HG02852 (cell line): ENCODE measurements at regions not wholly inside any gene's neighbourhood (a gene's known extent, or its start where the extent isn't known, plus 50 kb on each side); places are given as distances from the start of the nearest gene placed in this dataset.

Source experiments
- ATAC-seq: cut with Tn5 transposase; IDR thresholded peaks from one replicate; pipeline ENCODE4 v1.9.1; 2021; ENCODE audit warnings: mild to moderate bottlenecking, moderate library complexity; ENCODE audit not compliant: unreplicated experiment

DNA sequence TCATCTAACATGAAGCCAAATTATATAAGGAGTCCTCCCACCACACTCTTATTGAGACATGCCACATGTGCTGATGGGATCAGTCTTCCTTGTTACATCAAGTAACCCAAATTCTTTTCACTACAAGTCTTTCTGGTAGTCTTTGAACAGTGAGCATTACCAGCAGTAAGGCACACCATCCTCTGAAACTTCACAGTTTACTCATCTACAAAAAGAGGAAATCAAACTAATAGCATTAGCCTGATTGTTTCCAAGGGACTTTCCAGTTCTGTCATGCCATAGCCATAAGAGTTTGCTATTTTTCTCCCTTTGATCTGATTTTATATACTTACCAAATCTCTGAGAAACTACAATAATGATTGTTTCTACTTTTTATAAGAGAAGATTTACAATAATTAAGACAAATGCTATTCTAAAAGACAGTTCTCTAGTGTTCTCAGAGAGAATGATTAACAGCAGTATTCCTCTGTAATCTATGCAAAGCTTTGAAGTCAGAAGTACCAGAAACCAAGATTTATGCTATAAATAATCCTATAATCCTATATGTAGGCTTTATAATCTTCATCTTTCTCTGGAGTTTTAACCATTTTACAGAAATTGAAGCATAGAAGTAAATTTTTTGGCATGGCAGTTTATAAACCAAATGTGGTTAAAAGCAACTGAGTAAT is 166.2 kb upstream of the ACO1 start:
- ATAC-seq: peak; percentile 98

GRCh38 chr9:32220750-32221149 is 163.7 kb upstream of the ACO1 start:
- no peak for ATAC-seq

- ATAC-seq: no peak
Observed at GRCh38 chr9:32234451-32234850, 150.0 kb upstream of the ACO1 start.

- ATAC-seq: no peak
Observed at GRCh38 chr9:32247168-32247567, 137.3 kb upstream of the ACO1 start.

- no peak for ATAC-seq
Observed at GRCh38 chr9:32248189-32248712, 136.2 kb upstream of the ACO1 start.

DNA sequence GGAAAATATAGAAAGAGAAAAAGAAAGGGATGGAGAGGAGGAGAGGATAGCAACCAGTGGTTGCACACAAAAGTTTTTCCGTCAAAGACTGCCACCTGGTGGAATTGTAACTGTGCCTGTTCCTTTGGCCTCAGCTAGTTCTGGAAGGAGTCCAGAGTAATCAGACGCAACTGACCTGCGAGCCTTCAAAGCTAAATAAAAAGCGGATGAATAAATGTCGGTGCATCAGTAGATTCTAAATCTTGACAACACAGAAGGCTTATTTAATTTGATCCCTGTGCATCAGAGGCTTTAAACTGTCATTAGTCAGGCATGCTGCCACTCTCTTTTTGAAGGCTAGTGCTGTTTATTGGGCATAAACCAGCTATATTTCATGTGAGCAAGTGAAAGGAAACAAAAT is 132.9 kb upstream of the ACO1 start:
- ATAC-seq: peak; percentile 87

DNA sequence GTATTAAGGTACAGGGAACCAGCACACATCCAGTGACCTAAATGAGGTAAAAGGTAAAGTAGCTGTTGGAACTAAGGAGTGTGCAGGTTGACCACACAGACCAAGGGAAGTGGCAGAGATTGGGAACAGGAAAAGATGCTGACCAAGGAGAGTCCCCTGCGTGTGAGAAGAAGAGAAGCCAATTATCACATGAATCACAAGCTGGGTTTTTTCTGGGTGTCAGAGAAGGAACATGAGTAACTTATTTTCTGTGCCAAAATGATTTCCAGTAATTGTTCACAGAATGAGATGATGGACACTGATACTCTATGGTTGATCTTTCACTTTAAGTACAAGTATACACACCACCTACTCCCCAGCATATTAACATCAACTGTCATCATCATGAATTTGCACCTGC is 130.7 kb upstream of the ACO1 start:
- no peak for ATAC-seq

DNA sequence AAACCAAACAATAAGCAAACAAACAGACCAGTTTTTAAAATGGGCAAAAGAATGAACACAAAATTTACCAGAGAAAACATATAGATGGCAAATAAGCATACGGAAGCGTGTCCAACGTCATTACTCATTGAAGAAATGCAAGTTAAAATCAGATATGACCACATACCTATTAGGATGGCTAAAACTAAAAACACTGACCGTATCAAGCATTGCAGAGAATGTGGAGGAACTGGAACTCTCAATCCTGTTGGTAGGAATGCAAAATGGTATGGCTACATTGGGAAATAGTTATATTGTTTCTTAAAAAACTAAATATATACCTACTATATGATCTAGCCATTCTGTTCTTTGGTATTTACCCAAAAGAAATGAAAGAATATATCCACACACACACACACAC is 129.4 kb upstream of the ACO1 start:
- ATAC-seq: no peak

- ATAC-seq: no peak
Observed at GRCh38 chr9:32258482-32258881, 126.0 kb upstream of the ACO1 start.

GRCh38 chr9:32260151-32260862 is 124.1 kb upstream of the ACO1 start:
- ATAC-seq: no peak

GRCh38 chr9:32264170-32264864 is 120.1 kb upstream of the ACO1 start:
- ATAC-seq: no peak

DNA sequence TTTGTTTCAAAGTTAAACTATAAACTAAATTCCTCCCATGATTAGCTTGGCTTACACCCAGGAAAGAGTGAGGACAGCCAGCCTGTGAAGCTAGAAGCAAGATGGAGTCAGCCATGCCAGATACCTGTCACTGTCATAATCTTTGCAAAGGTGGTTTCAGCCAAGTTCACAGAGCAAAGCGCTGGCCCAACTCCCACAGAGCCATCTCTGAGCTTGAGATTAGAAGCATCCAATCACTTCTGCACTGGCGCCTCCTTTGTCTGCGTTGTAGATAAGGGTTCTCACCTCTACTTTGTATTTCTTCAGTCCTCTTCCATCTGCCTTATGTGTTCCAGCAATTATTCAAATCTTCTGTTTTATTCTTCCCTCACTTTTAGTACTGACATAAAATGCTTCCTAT is 119.4 kb upstream of the ACO1 start:
- no peak for ATAC-seq

- no peak for ATAC-seq
Observed at GRCh38 chr9:32278991-32279390, 105.5 kb upstream of the ACO1 start.

GRCh38 chr9:32289756-32290155 is 94.7 kb upstream of the ACO1 start:
- no peak for ATAC-seq

DNA sequence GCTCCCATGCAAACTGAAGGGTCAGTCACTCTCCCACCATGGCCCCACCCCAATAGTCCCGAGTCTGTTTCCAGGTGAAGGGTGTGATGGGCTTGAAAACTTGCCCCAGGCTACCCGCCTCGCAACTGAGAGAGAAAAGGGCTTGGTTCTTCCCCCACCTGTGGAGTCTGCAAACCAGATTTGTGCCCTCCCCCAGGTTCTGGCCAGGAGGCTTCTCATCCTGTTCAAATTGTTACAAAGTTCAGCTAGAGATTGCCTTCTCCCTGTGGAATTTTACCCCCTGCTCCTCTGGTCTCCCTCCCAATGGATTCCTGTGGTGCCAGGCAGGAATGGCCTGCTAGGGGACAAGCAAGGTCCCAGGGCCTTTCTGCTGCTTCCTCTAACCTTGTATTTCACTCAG is 93.1 kb upstream of the ACO1 start:
- no peak for ATAC-seq

DNA sequence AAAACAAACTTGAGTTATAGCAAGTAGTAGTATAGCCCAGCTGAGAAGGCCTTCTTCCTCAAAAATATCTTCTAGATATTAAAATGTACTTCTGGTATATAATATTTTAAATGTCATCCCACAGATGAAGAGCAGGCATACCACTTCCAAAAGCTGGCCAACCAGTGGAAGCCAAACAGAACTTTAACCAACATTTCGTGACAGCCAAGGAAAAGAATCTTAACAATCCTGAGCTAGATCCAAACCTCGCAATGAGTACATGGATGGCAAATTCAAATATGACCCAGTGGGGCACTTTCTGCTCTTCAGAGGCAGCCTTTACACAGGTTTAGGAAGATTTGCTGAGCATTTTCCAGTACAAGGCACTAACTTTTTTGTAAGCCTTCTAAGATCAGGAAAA is 91.8 kb upstream of the ACO1 start:
- ATAC-seq: no peak

DNA sequence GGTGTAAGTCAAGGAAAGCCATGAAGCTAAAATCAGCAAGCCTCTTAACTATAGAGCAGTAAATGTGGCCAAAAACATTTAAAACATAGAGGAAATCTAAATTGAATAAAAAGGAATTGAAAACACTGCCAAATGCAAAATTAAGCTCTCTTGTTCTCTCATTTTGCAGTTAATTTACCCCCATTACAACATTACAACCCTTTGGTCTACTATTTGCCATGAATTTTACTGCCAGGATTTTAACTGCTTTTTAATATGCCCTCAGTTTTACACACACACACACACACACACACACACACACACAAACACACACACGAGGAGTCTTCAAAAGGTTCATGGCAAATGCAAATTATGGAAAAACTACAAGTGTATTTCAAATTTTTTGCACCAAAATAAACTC is 91.4 kb upstream of the ACO1 start:
- ATAC-seq: no peak

DNA sequence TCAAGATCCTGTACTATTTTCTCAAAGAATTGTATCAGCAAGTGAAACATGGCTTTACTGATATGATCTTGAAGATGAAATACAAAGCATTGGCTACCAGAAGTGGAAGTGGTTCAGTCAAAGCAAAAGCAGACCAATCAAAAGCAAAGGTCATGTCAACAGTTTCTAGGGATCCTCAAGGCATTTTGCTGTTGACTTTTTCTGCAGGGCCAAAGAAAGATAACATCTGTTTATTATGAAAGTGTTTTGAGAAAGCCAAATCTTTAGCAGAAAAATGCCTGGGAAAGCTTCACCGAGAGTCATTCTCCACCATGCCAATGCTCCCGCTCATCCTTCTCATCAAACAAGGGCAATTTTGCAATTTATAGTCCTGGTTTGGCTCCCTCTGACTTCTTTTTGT is 90.3 kb upstream of the ACO1 start:
- ATAC-seq: no peak

DNA sequence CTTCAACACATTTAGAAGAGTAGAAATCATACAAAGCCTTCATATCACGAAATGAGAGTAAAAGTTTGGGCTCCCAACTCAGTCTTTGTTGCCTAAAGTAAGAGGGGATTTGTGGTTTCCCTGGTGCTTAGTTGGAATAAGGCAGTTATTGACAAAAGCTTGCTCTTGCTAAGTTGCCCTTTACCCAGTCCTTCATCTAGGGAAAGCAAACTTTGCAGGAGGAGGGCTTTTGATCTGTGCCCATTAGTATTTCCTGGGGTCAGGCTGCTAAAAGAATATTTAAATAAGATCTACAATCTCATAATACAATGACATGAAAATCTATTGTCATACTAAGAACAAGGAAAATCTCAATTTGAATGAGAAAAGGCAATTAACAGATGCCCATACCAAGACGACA is 84.1 kb upstream of the ACO1 start:
- ATAC-seq: no peak

GRCh38 chr9:32304495-32304894 is 79.9 kb upstream of the ACO1 start:
- no peak for ATAC-seq

GRCh38 chr9:32306006-32306405 is 78.4 kb upstream of the ACO1 start:
- no peak for ATAC-seq

DNA sequence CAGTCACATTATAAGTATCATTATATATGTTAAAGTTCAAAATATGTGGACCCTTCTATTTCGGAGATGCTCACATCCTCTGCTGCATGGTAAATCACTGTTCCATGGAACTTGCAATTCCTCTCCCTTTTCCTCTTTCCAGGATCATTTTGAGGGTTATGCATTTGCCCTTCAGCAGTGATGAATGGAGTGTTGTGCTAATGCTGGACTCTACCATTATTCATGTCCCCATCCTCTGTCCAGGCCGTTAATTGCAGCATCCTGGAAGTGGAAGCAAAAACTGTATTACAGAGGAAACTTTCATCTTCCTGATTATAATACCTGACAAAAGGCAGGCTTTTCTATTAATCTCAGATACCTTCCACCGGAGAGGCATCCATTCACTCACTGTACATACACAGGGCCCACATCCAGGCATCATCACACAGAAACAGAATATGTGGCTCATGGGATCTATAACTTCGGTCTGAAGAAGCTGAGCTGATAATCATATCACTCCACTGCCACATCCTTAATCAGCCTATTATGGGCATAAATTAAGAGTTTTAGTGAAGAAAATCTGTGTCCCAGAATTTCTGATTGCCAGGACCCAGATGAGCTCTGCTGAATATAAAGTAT is 65.0 kb upstream of the ACO1 start:
- ATAC-seq: no peak
